Panc1 (cell line): ENCODE measurements at regions not wholly inside any gene's neighbourhood (a gene's known extent, or its start where the extent isn't known, plus 50 kb on each side); places are given as distances from the start of the nearest gene placed in this dataset.

Experiments used
- CTCF ChIP-seq: fragments of 450-650 bp; IDR thresholded peaks from 2 replicates; pipeline ENCODE4 v1.5.1; 2017; ENCODE audit warnings: mild to moderate bottlenecking
- POLR2AphosphoS5 ChIP-seq: IDR thresholded peaks from 2 replicates; pipeline ENCODE4 v1.6.1; 2012; ENCODE audit warnings: mild to moderate bottlenecking, low read depth, low read length, moderate library complexity
- REST ChIP-seq, 2 experiments: IDR thresholded peaks; 2 replicates each; pipeline ENCODE4 v1.6.1; 2011 to 2012; ENCODE audit warnings: low read depth in 2 of 2, control low read depth in 1 of 2, low read length in 1 of 2, mild to moderate bottlenecking in 1 of 2, moderate library complexity in 1 of 2; ENCODE audit not compliant: insufficient read depth in 1 of 2

- no peak for TF ChIP-seq CTCF
- no peak for TF ChIP-seq POLR2AphosphoS5
- TF ChIP-seq REST (IDR thresholded peaks at IDR 0.05; ENCODE audit: insufficient read depth in 1 of 2, low read depth in 2 of 2, low read length in 1 of 2) = no peak
Measured at GRCh38 chr22:26792522-26792921, 135.1 kb downstream of the MIAT start.
